SU-DHL-6 (cell line): ENCODE measurements at regions not wholly inside any gene's neighbourhood (a gene's known extent, or its start where the extent isn't known, plus 50 kb on each side); places are given as distances from the start of the nearest gene placed in this dataset.

Experiments
- H2AFZ ChIP-seq: fragments of 200-600 bp; sonication (generic); 2 replicates; pipeline ENCODE4 v1.6.1; 2014; ENCODE audit warnings: low read depth, mild to moderate bottlenecking, moderate library complexity, mixed read lengths, antibody characterized with exemption, low read length; ENCODE audit not compliant: severe bottlenecking
- H3F3A ChIP-seq: fragments of 200-600 bp; shearing (Covaris generic); 2 replicates; pipeline ENCODE4 v1.6.0; 2016; ENCODE audit warnings: antibody characterized with exemption, mild to moderate bottlenecking; ENCODE audit not compliant: insufficient read depth
- H3K27ac ChIP-seq: fragments of 200-600 bp; sonication (generic); 2 replicates; pipeline ENCODE4 v1.5.1; 2016; ENCODE audit warnings: low read depth, mild to moderate bottlenecking, low read length, moderate library complexity, mixed read lengths
- H3K27me3 ChIP-seq: fragments of 200-600 bp; sonication (generic), shearing (Covaris generic); 2 replicates; pipeline ENCODE4 v1.6.0; 2014; ENCODE audit warnings: mild to moderate bottlenecking, low read length
- H3K36me3 ChIP-seq: fragments of 200-600 bp; sonication (generic); 2 replicates; pipeline ENCODE4 v1.6.1; 2014; ENCODE audit warnings: mild to moderate bottlenecking, low read length, mixed read lengths
- H3K4me2 ChIP-seq: fragments of 300-600, 200-600 bp; shearing (Covaris generic), sonication (generic); 2 replicates; pipeline ENCODE4 v1.6.0; 2014; ENCODE audit warnings: low read length, low read depth, mild to moderate bottlenecking; ENCODE audit not compliant: poor library complexity, severe bottlenecking
- H3K4me3 ChIP-seq: fragments of 200-600 bp; sonication (generic); 2 replicates; pipeline ENCODE4 v1.5.1; 2014; ENCODE audit warnings: antibody characterized with exemption, low read length, mild to moderate bottlenecking, mixed read lengths; ENCODE audit not compliant: insufficient read depth, poor library complexity, severe bottlenecking
- H3K79me2 ChIP-seq: fragments of 200-600 bp; sonication (generic); 2 replicates; pipeline ENCODE4 v1.6.1; 2014; ENCODE audit warnings: mild to moderate bottlenecking, low read length, moderate library complexity; ENCODE audit not compliant: insufficient read depth
- H3K9ac ChIP-seq: fragments of 200-600 bp; sonication (generic); 2 replicates; pipeline ENCODE4 v1.7.0; 2014; ENCODE audit warnings: mild to moderate bottlenecking, low read length
- H3K9me2 ChIP-seq: fragments of 200-600 bp; sonication (generic); replicated peaks from 2 replicates; pipeline ENCODE4 v1.6.1; 2014; ENCODE audit warnings: low read length; ENCODE audit not compliant: insufficient read depth
- H3K9me3 ChIP-seq: fragments of 200-600 bp; sonication (generic); 2 replicates; pipeline ENCODE4 v1.6.1; 2014; ENCODE audit warnings: low read length, mixed read lengths; ENCODE audit not compliant: insufficient read depth
- H4K20me1 ChIP-seq: fragments of 200-600 bp; sonication (generic); 2 replicates; pipeline ENCODE4 v1.6.1; 2014; ENCODE audit warnings: low read depth, mild to moderate bottlenecking, antibody characterized with exemption, low read length, moderate library complexity, mixed read lengths
- CTCF ChIP-seq: fragments of 200-600 bp; sonication (generic); IDR thresholded peaks from one replicate; pipeline ENCODE4 v1.5.1; 2017; ENCODE audit warnings: antibody characterized with exemption, mild to moderate bottlenecking, low read length, moderate library complexity; ENCODE audit not compliant: insufficient read depth, poor library complexity, severe bottlenecking
- EZH2phosphoT487 ChIP-seq: fragments of 200-600 bp; sonication (generic), shearing (Covaris generic); conservative IDR thresholded peaks from 2 replicates; pipeline ENCODE4 v1.6.1; 2018; ENCODE audit warnings: mild to moderate bottlenecking, antibody characterized with exemption, low read length, moderate library complexity, mixed read lengths

- TF ChIP-seq EZH2phosphoT487, result no peak
- no peak for TF ChIP-seq CTCF
- H4K20me1 ChIP-seq, result no peaks in the 10 kb centered on the region
- H3K36me3 ChIP-seq, result no peaks in the 10 kb centered on the region
- no peaks in the 10 kb centered on the region for H3K9me2 ChIP-seq
- no peak overlapping the region for H3K27ac ChIP-seq
- H3F3A ChIP-seq, result no peaks in the 10 kb centered on the region
- no peaks in the 10 kb centered on the region for H3K27me3 ChIP-seq
- no peak overlapping the region for H3K9ac ChIP-seq
- H3K4me2 ChIP-seq, result no peak overlapping the region
- H3K4me3 ChIP-seq, result no peak overlapping the region
- no peaks in the 10 kb centered on the region for H3K79me2 ChIP-seq
- no peaks in the 10 kb centered on the region for H3K9me3 ChIP-seq
- no peak overlapping the region for H2AFZ ChIP-seq
Observed at GRCh38 chr5:58094031-58094430, 365.9 kb downstream of the PLK2 start.

GRCh38 chr5:58090704-58091103, 369.2 kb downstream of the PLK2 start:
- H3K79me2 ChIP-seq, result no peaks in the 10 kb centered on the region
- H3K9ac ChIP-seq, result no peak overlapping the region
- H3F3A ChIP-seq, result no peaks in the 10 kb centered on the region
- H3K4me3 ChIP-seq, result no peak overlapping the region
- TF ChIP-seq EZH2phosphoT487, result no peak
- TF ChIP-seq CTCF, result no peak
- no peak overlapping the region for H2AFZ ChIP-seq
- H4K20me1 ChIP-seq, result no peaks in the 10 kb centered on the region
- H3K9me2 ChIP-seq, result no peaks in the 10 kb centered on the region
- no peaks in the 10 kb centered on the region for H3K9me3 ChIP-seq
- no peak overlapping the region for H3K27ac ChIP-seq
- no peaks in the 10 kb centered on the region for H3K36me3 ChIP-seq
- H3K27me3 ChIP-seq, result no peaks in the 10 kb centered on the region
- H3K4me2 ChIP-seq, result no peak overlapping the region

GRCh38 chr5:58088941-58089340, 370.9 kb downstream of the PLK2 start:
- Histone ChIP-seq H3K9me2 (no peaks in the 10 kb centered on the region), H3K9me3 (no peaks in the 10 kb centered on the region), H3K4me2 (no peak overlapping the region), H3K4me3 (no peak overlapping the region), H3K79me2 (no peaks in the 10 kb centered on the region), H3K36me3 (no peaks in the 10 kb centered on the region), H3F3A (no peaks in the 10 kb centered on the region), H2AFZ (no peak overlapping the region), H4K20me1 (no peaks in the 10 kb centered on the region), H3K9ac (no peak overlapping the region), H3K27me3 (no peaks in the 10 kb centered on the region), H3K27ac (no peak overlapping the region)
- TF ChIP-seq EZH2phosphoT487 (no peak), CTCF (no peak)

GRCh38 chr5:58087905-58088304, 372.0 kb downstream of the PLK2 start:
- Histone ChIP-seq H3K9me2 (no peaks in the 10 kb centered on the region), H3K9me3 (no peaks in the 10 kb centered on the region), H3K27ac (no peak overlapping the region), H3K9ac (no peak overlapping the region), H3K79me2 (no peaks in the 10 kb centered on the region), H2AFZ (no peak overlapping the region), H3K27me3 (no peaks in the 10 kb centered on the region), H3K4me2 (no peak overlapping the region), H3K4me3 (no peak overlapping the region), H3F3A (no peaks in the 10 kb centered on the region), H3K36me3 (no peaks in the 10 kb centered on the region), H4K20me1 (no peaks in the 10 kb centered on the region)
- TF ChIP-seq EZH2phosphoT487, result no peak
- TF ChIP-seq CTCF, result no peak
